OCI-LY1 (cell line): ENCODE measurements at regions not wholly inside any gene's neighbourhood (a gene's known extent, or its start where the extent isn't known, plus 50 kb on each side); places are given as distances from the start of the nearest gene placed in this dataset.
"Not testable (repeated sequence)": the region's sequence is repeated elsewhere in the genome, so short reads cannot be mapped to it uniquely, and the experiment has no call there.

Experiments
- H2AFZ ChIP-seq: fragments of 200-600 bp; sonication (generic), shearing (Covaris generic); 2 replicates; pipeline ENCODE4 v1.6.0; 2014; ENCODE audit warnings: antibody characterized with exemption, mild to moderate bottlenecking, low read length
- H3F3A ChIP-seq: fragments of 200-600 bp; sonication (generic), shearing (Covaris generic); 2 replicates; pipeline ENCODE4 v1.6.0; 2014; ENCODE audit warnings: mild to moderate bottlenecking, antibody characterized with exemption, low read length, moderate library complexity; ENCODE audit not compliant: insufficient read depth
- H3K27ac ChIP-seq: fragments of 200-600 bp; sonication (generic); 2 replicates; pipeline ENCODE4 v1.5.1; 2014; ENCODE audit warnings: low read length, mixed run types, mild to moderate bottlenecking, low read depth; ENCODE audit not compliant: poor library complexity, severe bottlenecking
- H3K27me3 ChIP-seq: fragments of 200-600 bp; sonication (generic); 2 replicates; pipeline ENCODE4 v1.6.0; 2014; ENCODE audit warnings: antibody characterized with exemption, mild to moderate bottlenecking, low read length, moderate library complexity; ENCODE audit not compliant: insufficient read depth
- H3K36me3 ChIP-seq: fragments of 200-600 bp; sonication (generic); 2 replicates; pipeline ENCODE4 v1.6.1; 2014; ENCODE audit warnings: mild to moderate bottlenecking, antibody characterized with exemption, low read length, moderate library complexity, mixed read lengths; ENCODE audit not compliant: insufficient read depth
- H3K4me1 ChIP-seq: fragments of 200-600 bp; sonication (generic); 2 replicates; pipeline ENCODE4 v1.5.1; 2014; ENCODE audit warnings: mild to moderate bottlenecking, low read length, moderate library complexity; ENCODE audit not compliant: insufficient read depth, severe bottlenecking
- H3K4me2 ChIP-seq: fragments of 200-600 bp; sonication (generic), shearing (Covaris generic); 2 replicates; pipeline ENCODE4 v1.6.1; 2014; ENCODE audit warnings: low read length
- H3K4me3 ChIP-seq: fragments of 200-600 bp; sonication (generic); 2 replicates; pipeline ENCODE4 v1.5.1; 2014; ENCODE audit warnings: low read length, low read depth, mild to moderate bottlenecking, mixed read lengths; ENCODE audit not compliant: poor library complexity, severe bottlenecking
- H3K79me2 ChIP-seq: fragments of 200-600 bp; shearing (Covaris generic); 2 replicates; pipeline ENCODE4 v1.6.1; 2016; ENCODE audit warnings: mixed run types, low read length, mixed read lengths; ENCODE audit not compliant: insufficient read depth
- H3K9ac ChIP-seq: fragments of 200-600 bp; sonication (generic), shearing (Covaris generic); 2 replicates; pipeline ENCODE4 v1.6.1; 2014; ENCODE audit warnings: mild to moderate bottlenecking, low read length, mixed read lengths
- H3K9me2 ChIP-seq: fragments of 200-600 bp; sonication (generic), shearing (Covaris generic); 2 replicates; pipeline ENCODE4 v1.6.1; 2014; ENCODE audit warnings: low read depth, mild to moderate bottlenecking, low read length, mixed read lengths
- H3K9me3 ChIP-seq: fragments of 200-600 bp; shearing (Covaris generic); 2 replicates; pipeline ENCODE4 v1.6.1; 2014; ENCODE audit warnings: low read length, mixed read lengths
- H4K20me1 ChIP-seq: fragments of 200-600 bp; sonication (generic), shearing (Covaris generic); 2 replicates; pipeline ENCODE4 v1.6.0; 2016; ENCODE audit warnings: mild to moderate bottlenecking, low read length; ENCODE audit not compliant: insufficient read depth
- CTCF ChIP-seq: fragments of 200-600 bp; sonication (generic), shearing (Covaris generic); IDR thresholded peaks from 2 replicates; pipeline ENCODE4 v1.5.1; 2017; ENCODE audit warnings: mild to moderate bottlenecking, antibody characterized with exemption, low read length, moderate library complexity, mixed read lengths
- EZH2 ChIP-seq: fragments of 200-600 bp; sonication (generic), shearing (Covaris generic); IDR thresholded peaks from 2 replicates; pipeline ENCODE4 v1.8.0; 2017; ENCODE audit warnings: borderline replicate concordance, mixed run types, mild to moderate bottlenecking, antibody characterized with exemption, low read length, moderate library complexity, mixed read lengths

GRCh38 chr16:63769211-63769610, 1352.7 kb downstream of the CDH11 start:
- H3K9me2 ChIP-seq, result no peaks in the 10 kb centered on the region
- no peak overlapping the region for H3K9ac ChIP-seq
- H3K27me3 ChIP-seq, result no peaks in the 10 kb centered on the region
- H3K9me3 ChIP-seq, result no peaks in the 10 kb centered on the region
- no peaks in the 10 kb centered on the region for H3K36me3 ChIP-seq
- H3K4me2 ChIP-seq, result no peak overlapping the region
- no peak for TF ChIP-seq CTCF
- no peak for TF ChIP-seq EZH2
- no peaks in the 10 kb centered on the region for H4K20me1 ChIP-seq
- no peak overlapping the region for H3K27ac ChIP-seq
- no peak overlapping the region for H3K4me3 ChIP-seq
- peaks cover 6% of the 10 kb centered on the region for H3K4me1 ChIP-seq
- no peak overlapping the region for H2AFZ ChIP-seq
- H3K79me2 ChIP-seq, result no peaks in the 10 kb centered on the region
- H3F3A ChIP-seq, result no peaks in the 10 kb centered on the region

- H3K79me2 ChIP-seq, H2AFZ ChIP-seq, H3K9ac ChIP-seq, H3K4me2 ChIP-seq, H3K36me3 ChIP-seq, H4K20me1 ChIP-seq, H3K4me1 ChIP-seq, H3K9me3 ChIP-seq, H3K4me3 ChIP-seq, H3K27me3 ChIP-seq, H3F3A ChIP-seq, H3K27ac ChIP-seq, H3K9me2 ChIP-seq: not testable (repeated sequence)
Measured at GRCh38 chr16:63760246-63760645, 1361.6 kb downstream of the CDH11 start.

GRCh38 chr16:63752347-63752746, 1369.5 kb downstream of the CDH11 start:
- Histone ChIP-seq H3F3A (no peaks in the 10 kb centered on the region), H3K9me2 (no peaks in the 10 kb centered on the region), H3K9ac (no peak overlapping the region), H3K4me1 (no peaks in the 10 kb centered on the region), H2AFZ (no peak overlapping the region), H3K36me3 (no peaks in the 10 kb centered on the region), H3K9me3 (peaks cover 5% of the 10 kb centered on the region; the same call in 1 of the 2 replicates), H3K27ac (no peak overlapping the region), H3K4me3 (no peak overlapping the region), H3K4me2 (no peak overlapping the region), H3K79me2 (no peaks in the 10 kb centered on the region), H3K27me3 (no peaks in the 10 kb centered on the region), H4K20me1 (no peaks in the 10 kb centered on the region)
- TF ChIP-seq EZH2 (no peak), CTCF (no peak)

- Histone ChIP-seq H3F3A (no peaks in the 10 kb centered on the region), H3K36me3 (no peaks in the 10 kb centered on the region), H3K4me1 (no peaks in the 10 kb centered on the region), H3K79me2 (no peaks in the 10 kb centered on the region), H3K9me2 (no peaks in the 10 kb centered on the region), H3K9ac (no peak overlapping the region), H3K4me3 (no peak overlapping the region), H3K4me2 (no peak overlapping the region), H4K20me1 (no peaks in the 10 kb centered on the region), H2AFZ (no peak overlapping the region), H3K27ac (no peak overlapping the region), H3K27me3 (no peaks in the 10 kb centered on the region), H3K9me3 (peaks cover 5% of the 10 kb centered on the region; the same call in 1 of the 2 replicates)
- no peak for TF ChIP-seq CTCF
- no peak for TF ChIP-seq EZH2
Measured at GRCh38 chr16:63749276-63749675, 1372.6 kb downstream of the CDH11 start.
